ENCODE measurements at regions not wholly inside any gene's neighbourhood (a gene's known extent, or its start where the extent isn't known, plus 50 kb on each side); places are given as distances from the start of the nearest gene placed in this dataset.

GRCh38 chr11:112581747-112582146 lies 321.1 kb upstream of the PLET1 start:
- Mint-ChIP-seq H3K27me3 (ENCODE audit: low read depth) (no peaks in the 10 kb centered on the region), H3K27ac (no peak overlapping the region), H3K4me3 (no peak overlapping the region), H3K4me1 (peaks cover 13% of the 10 kb centered on the region), H3K36me3 (no peaks in the 10 kb centered on the region), H3K9me3 (peaks cover 7% of the 10 kb centered on the region; the same call in 1 of the 2 replicates)
- DNase-seq (ENCODE audit: low spot score), result no peak
- TF ChIP-seq PRDM15 (CRISPR knock-in tag; IDR thresholded peaks at IDR 0.05), result no peak
- no peak for TF ChIP-seq NFYB (CRISPR knock-in tag; conservative IDR thresholded peaks at IDR 0.05; ENCODE audit: low read depth)
- TF ChIP-seq MXD4 (CRISPR knock-in tag; IDR thresholded peaks at IDR 0.05; ENCODE audit: borderline replicate concordance), result no peak
- no peak for TF ChIP-seq ZNF416 (CRISPR knock-in tag; IDR thresholded peaks at IDR 0.05)
- no peak for TF ChIP-seq USF2 (CRISPR knock-in tag; IDR thresholded peaks at IDR 0.05)
- TF ChIP-seq ZBTB21 (CRISPR knock-in tag; IDR thresholded peaks at IDR 0.05; ENCODE audit: borderline replicate concordance), result no peak
- TF ChIP-seq ZNF281 (CRISPR knock-in tag; IDR thresholded peaks at IDR 0.05), result no peak
- TF ChIP-seq, protein P1, sequence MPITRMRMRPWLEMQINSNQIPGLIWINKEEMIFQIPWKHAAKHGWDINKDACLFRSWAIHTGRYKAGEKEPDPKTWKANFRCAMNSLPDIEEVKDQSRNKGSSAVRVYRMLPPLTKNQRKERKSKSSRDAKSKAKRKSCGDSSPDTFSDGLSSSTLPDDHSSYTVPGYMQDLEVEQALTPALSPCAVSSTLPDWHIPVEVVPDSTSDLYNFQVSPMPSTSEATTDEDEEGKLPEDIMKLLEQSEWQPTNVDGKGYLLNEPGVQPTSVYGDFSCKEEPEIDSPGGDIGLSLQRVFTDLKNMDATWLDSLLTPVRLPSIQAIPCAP (CRISPR knock-in tag; IDR thresholded peaks at IDR 0.05), result no peak
- TF ChIP-seq ZNF317 (CRISPR knock-in tag; IDR thresholded peaks at IDR 0.05; ENCODE audit: borderline replicate concordance, low read depth), result no peak
- TF ChIP-seq GTF2I (CRISPR knock-in tag; conservative IDR thresholded peaks at IDR 0.05), result no peak
- no peak for TF ChIP-seq NR2C2 (CRISPR knock-in tag; IDR thresholded peaks at IDR 0.05)
- no peak for TF ChIP-seq ZNF219 (CRISPR knock-in tag; IDR thresholded peaks at IDR 0.05; ENCODE audit: borderline replicate concordance)
- TF ChIP-seq JAZF1 (CRISPR knock-in tag; IDR thresholded peaks at IDR 0.05), result no peak
- TF ChIP-seq ETV6 (CRISPR knock-in tag; IDR thresholded peaks at IDR 0.05), result no peak
- TF ChIP-seq ZNF232 (CRISPR knock-in tag; IDR thresholded peaks at IDR 0.05), result no peak
- no peak for TF ChIP-seq ZNF396 (CRISPR knock-in tag; IDR thresholded peaks at IDR 0.05; ENCODE audit: borderline replicate concordance)
- TF ChIP-seq, protein P2, sequence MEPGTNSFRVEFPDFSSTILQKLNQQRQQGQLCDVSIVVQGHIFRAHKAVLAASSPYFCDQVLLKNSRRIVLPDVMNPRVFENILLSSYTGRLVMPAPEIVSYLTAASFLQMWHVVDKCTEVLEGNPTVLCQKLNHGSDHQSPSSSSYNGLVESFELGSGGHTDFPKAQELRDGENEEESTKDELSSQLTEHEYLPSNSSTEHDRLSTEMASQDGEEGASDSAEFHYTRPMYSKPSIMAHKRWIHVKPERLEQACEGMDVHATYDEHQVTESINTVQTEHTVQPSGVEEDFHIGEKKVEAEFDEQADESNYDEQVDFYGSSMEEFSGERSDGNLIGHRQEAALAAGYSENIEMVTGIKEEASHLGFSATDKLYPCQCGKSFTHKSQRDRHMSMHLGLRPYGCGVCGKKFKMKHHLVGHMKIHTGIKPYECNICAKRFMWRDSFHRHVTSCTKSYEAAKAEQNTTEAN (CRISPR knock-in tag; IDR thresholded peaks at IDR 0.05), result no peak
- TF ChIP-seq GRHL2 (CRISPR knock-in tag; IDR thresholded peaks at IDR 0.05; ENCODE audit: insufficient replicate concordance, severe bottlenecking), result no peak
- no peak for TF ChIP-seq ATF1 (CRISPR knock-in tag; IDR thresholded peaks at IDR 0.05)
- TF ChIP-seq EMX1 (CRISPR knock-in tag; IDR thresholded peaks at IDR 0.05), result no peak
- ChIA-PET CTCF (interaction anchor here (1.0 to 2.1 kb wide), 2 partner anchors 26 to 141 kb away, joined by 3 to 6 read pairs; no protein-coding TSS in a partner anchor), POLR2A (no interaction called here)
- ATAC-seq, result no peak

Data from WTC11 (cell line).